Mucosa of descending colon (tissue), 3 donors: ENCODE measurements at regions not wholly inside any gene's neighbourhood (a gene's known extent, or its start where the extent isn't known, plus 50 kb on each side); places are given as distances from the start of the nearest gene placed in this dataset.

Experiments
- ATAC-seq: fragments of 200-7000 bp; cut with Tn5 transposase; one replicate; pipeline ENCODE4 v1.9.1; 2020; ENCODE audit warnings: mild to moderate bottlenecking, moderate library complexity
- DNase-seq, 3 donors: peaks; one replicate each; pipeline ENCODE4 v3.0.0-alpha.2; 2020
- H3K36me3 ChIP-seq: fragments of 200-600 bp; one replicate; pipeline ENCODE4 v1.8.0; 2021; ENCODE audit warnings: low read depth, mild to moderate bottlenecking
- H3K4me1 ChIP-seq: fragments of 200-600 bp; one replicate; pipeline ENCODE4 v1.8.0; 2021; ENCODE audit warnings: low read depth, mild to moderate bottlenecking
- H3K4me3 ChIP-seq: fragments of 200-600 bp; one replicate; pipeline ENCODE4 v1.8.0; 2021; ENCODE audit warnings: mild to moderate bottlenecking
- H3K9me3 ChIP-seq: fragments of 200-600 bp; one replicate; pipeline ENCODE4 v1.8.0; 2021; ENCODE audit warnings: mild to moderate bottlenecking
- CTCF ChIP-seq: fragments of 200-600 bp; IDR thresholded peaks from one replicate; pipeline ENCODE4 v1.8.0; 2022; ENCODE audit warnings: antibody characterized with exemption, mild to moderate bottlenecking
- intact Hi-C, 2 donors: fragments of 100-400 bp; cut with DNase I in 1 of 2; cut with micrococcal nuclease in 1 of 2; formaldehyde crosslinking; loops; one replicate each; pipeline versions ENCODE4 v1.11.0 to v1.11.1; 2022; cut with DNase I, micrococcal nuclease
- donor health status: DM: no; HTN: no; CAD: no; lungs with moderate emphysema.
- donor health status: DM: no; HTN: no; CAD: no.
- donor health status: DM: no; HTN: yes; CAD: no.

- DNase-seq (no peak), ATAC-seq (no peak)
- intact Hi-C loops = no loop called here
Measured at GRCh38 chr15:36465304-36465703, 114.1 kb upstream of the CDIN1 start.

GRCh38 chr15:36468746-36469145, 110.7 kb upstream of the CDIN1 start:
- TF ChIP-seq CTCF = no peak
- peak; percentile 34 for ATAC-seq
- intact Hi-C loops = no loop called here
- peak in 1 of 3 donors; percentile 14 for DNase-seq
- H3K4me3 ChIP-seq = no peak overlapping the region
- no peaks in the 10 kb centered on the region for H3K36me3 ChIP-seq
- no peaks in the 10 kb centered on the region for H3K9me3 ChIP-seq
- H3K4me1 ChIP-seq = no peaks in the 10 kb centered on the region

More at GRCh38 chr15:36465304-36465703, 114.1 kb upstream of the CDIN1 start:
- Histone ChIP-seq H3K36me3 (no peaks in the 10 kb centered on the region), H3K4me3 (no peak overlapping the region), H3K4me1 (no peaks in the 10 kb centered on the region), H3K9me3 (peaks cover 4% of the 10 kb centered on the region)
- TF ChIP-seq CTCF = no peak

GRCh38 chr15:36469311-36469966, 110.0 kb upstream of the CDIN1 start:
- Histone ChIP-seq H3K36me3 (no peaks in the 10 kb centered on the region), H3K4me1 (no peaks in the 10 kb centered on the region), H3K9me3 (no peaks in the 10 kb centered on the region), H3K4me3 (no peak overlapping the region)
- DNase-seq (no peak), ATAC-seq (no peak)
- intact Hi-C loops = no loop called here
- TF ChIP-seq CTCF = no peak

GRCh38 chr15:36472672-36473071, 106.8 kb upstream of the CDIN1 start:
- DNase-seq (no peak), ATAC-seq (no peak)
- Histone ChIP-seq H3K36me3 (no peaks in the 10 kb centered on the region), H3K9me3 (no peaks in the 10 kb centered on the region), H3K4me3 (no peak overlapping the region), H3K4me1 (no peaks in the 10 kb centered on the region)
- TF ChIP-seq CTCF = no peak
- intact Hi-C loops = no loop called here

- H3K4me1 ChIP-seq = no peaks in the 10 kb centered on the region
- no peak overlapping the region for H3K4me3 ChIP-seq
- no peak for ATAC-seq
- DNase-seq = no peak
- no peaks in the 10 kb centered on the region for H3K9me3 ChIP-seq
- H3K36me3 ChIP-seq = no peaks in the 10 kb centered on the region
- intact Hi-C loops = no loop called here
- TF ChIP-seq CTCF = no peak
Measured at GRCh38 chr15:36478561-36478960, 100.9 kb upstream of the CDIN1 start.
